AG04450 (cell line): ENCODE measurements at regions not wholly inside any gene's neighbourhood (a gene's known extent, or its start where the extent isn't known, plus 50 kb on each side); places are given as distances from the start of the nearest gene placed in this dataset.
"Not testable (repeated sequence)": the region's sequence is repeated elsewhere in the genome, so short reads cannot be mapped to it uniquely, and the experiment has no call there.

Experiments
- CTCF ChIA-PET: fragments of 300-600, 350-600 bp; formaldehyde crosslinking; extraction: SDS; loops from one replicate; lab custom pipeline; 2022; ENCODE audit warnings: antibody characterized with exemption, inconsistent platforms; lab: Charles Lee
- POLR2A ChIA-PET: fragments of 350-600 bp; formaldehyde crosslinking; extraction: SDS; loops from one replicate; lab custom pipeline; 2021; ENCODE audit warnings: antibody characterized with exemption, inconsistent platforms; lab: Yijun Ruan, JAX
- DNase-seq: peaks from one replicate; pipeline ENCODE4 v3.0.0-alpha.2; 2011; ENCODE audit warnings: low read depth, low spot score
- H3K27ac ChIP-seq: one replicate; pipeline ENCODE4 v1.5.1; 2012; ENCODE audit warnings: low read depth, low read length, control low read depth
- H3K27me3 ChIP-seq: one replicate; pipeline ENCODE4 v1.6.0; 2012; ENCODE audit warnings: low read length; ENCODE audit not compliant: control insufficient read depth, insufficient read depth
- H3K4me3 ChIP-seq: 2 replicates; pipeline ENCODE4 v1.5.1; 2011; ENCODE audit warnings: mild to moderate bottlenecking, low read depth, low read length, control low read depth
- H3K9me3 ChIP-seq: 2 replicates; pipeline ENCODE4 v1.5.1; 2012; ENCODE audit warnings: low read length; ENCODE audit not compliant: control insufficient read depth, insufficient read depth
- TF ChIP-seq, protein P1 (sequence below): IDR thresholded peaks from 2 replicates; pipeline ENCODE4 v1.5.1; 2011; ENCODE audit warnings: low read depth, low read length, control low read depth, inconsistent platforms

DNA sequence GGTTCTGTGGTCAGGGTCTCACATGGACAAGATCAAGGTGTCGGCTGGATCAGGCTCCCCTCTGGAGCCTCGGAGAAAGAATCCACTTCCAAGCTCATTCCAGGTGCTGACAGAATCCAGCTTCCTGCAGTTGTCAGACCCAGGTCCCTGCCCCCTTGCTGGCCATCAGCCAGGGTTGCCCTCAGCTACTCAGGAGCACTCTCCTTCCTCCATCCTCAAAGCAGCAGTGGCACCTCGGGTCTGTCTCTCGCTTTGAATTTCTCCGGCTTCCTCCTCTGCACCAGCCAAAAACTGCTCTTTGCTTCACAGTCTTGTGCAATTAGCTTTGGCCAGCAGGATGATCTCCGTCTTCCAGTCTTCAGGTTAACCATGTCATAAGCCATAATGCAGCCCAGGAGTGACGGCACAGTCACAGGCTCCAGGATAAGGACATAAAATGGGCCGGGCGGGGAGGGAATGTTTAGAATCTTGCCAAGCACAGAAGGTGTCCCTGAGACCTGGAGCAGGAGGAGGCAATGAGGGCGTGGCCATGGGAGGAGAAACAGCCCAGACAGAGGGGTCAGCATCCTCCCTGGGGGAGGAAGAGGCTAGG lies 79.4 kb upstream of the SLC25A33 start:
- Histone ChIP-seq H3K27ac (no peak overlapping the region), H3K9me3 (no peaks in the 10 kb centered on the region), H3K4me3 (no peak overlapping the region), H3K27me3 (peaks cover 13% of the 10 kb centered on the region)
- TF ChIP-seq, protein P1, sequence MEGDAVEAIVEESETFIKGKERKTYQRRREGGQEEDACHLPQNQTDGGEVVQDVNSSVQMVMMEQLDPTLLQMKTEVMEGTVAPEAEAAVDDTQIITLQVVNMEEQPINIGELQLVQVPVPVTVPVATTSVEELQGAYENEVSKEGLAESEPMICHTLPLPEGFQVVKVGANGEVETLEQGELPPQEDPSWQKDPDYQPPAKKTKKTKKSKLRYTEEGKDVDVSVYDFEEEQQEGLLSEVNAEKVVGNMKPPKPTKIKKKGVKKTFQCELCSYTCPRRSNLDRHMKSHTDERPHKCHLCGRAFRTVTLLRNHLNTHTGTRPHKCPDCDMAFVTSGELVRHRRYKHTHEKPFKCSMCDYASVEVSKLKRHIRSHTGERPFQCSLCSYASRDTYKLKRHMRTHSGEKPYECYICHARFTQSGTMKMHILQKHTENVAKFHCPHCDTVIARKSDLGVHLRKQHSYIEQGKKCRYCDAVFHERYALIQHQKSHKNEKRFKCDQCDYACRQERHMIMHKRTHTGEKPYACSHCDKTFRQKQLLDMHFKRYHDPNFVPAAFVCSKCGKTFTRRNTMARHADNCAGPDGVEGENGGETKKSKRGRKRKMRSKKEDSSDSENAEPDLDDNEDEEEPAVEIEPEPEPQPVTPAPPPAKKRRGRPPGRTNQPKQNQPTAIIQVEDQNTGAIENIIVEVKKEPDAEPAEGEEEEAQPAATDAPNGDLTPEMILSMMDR: no peak
- ChIA-PET CTCF (interaction anchor here (0.9 to 1.1 kb wide), 2 partner anchors 30 to 193 kb away, joined by 3 to 7 read pairs; no protein-coding TSS in a partner anchor), POLR2A (interaction anchor here (0.6 kb wide), 1 partner anchor 9 kb away, joined by 3 read pairs; no protein-coding TSS in a partner anchor)
- DNase-seq: no peak

- Histone ChIP-seq H3K27ac (no peak overlapping the region), H3K4me3 (no peak overlapping the region), H3K9me3 (no peaks in the 10 kb centered on the region), H3K27me3 (peaks cover 9% of the 10 kb centered on the region)
- no peak for DNase-seq
- ChIA-PET CTCF (interaction anchor here (2.5 kb wide), 1 partner anchor 10 kb away, joined by 14 read pairs; no protein-coding TSS in a partner anchor), POLR2A (no interaction called here)
- TF ChIP-seq, protein P1: no peak
These were observed 73.6 kb upstream of the SLC25A33 start for GRCh38 chr1:9465640-9466039.

GRCh38 chr1:9466780-9467758 lies 72.2 kb upstream of the SLC25A33 start:
- POLR2A ChIA-PET: no interaction called here
- Histone ChIP-seq H3K9me3 (no peaks in the 10 kb centered on the region), H3K27me3 (peaks cover 5% of the 10 kb centered on the region), H3K4me3 (no peak overlapping the region), H3K27ac (no peak overlapping the region)
- CTCF ChIA-PET: interaction anchor here (1.3 to 2.5 kb wide), 3 partner anchors 11 to 29 kb away, joined by 4 to 14 read pairs (median 5); no protein-coding TSS in a partner anchor
- TF ChIP-seq, protein P1: no peak
- DNase-seq: no peak

DNA sequence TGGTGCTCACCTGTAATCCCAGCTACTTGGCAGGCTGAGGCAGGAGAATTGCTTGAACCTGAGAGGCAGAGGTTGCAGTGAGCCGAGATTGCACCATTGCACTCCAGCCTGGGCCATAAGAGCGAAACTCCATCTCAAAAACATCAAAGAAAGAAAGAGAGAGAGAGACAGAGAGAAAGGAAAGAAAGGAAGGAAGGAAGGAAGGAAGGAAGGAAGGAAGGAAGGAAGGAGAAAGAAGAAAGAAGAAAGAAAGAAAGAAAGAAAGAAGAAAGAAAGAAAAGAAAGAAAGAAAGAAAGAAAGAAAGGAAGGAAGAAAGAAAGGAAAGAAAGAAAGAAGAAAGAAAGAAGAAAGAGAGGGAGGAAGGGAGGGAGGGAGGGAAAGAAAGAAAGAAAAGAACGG lies 69.4 kb upstream of the SLC25A33 start:
- H3K27ac ChIP-seq, H3K27me3 ChIP-seq, H3K9me3 ChIP-seq, H3K4me3 ChIP-seq, POLR2A ChIA-PET, DNase-seq, CTCF ChIA-PET: not testable (repeated sequence)

- peaks cover 5% of the 10 kb centered on the region for H3K27me3 ChIP-seq
- TF ChIP-seq, protein P1: no peak
- DNase-seq: no peak
- no peaks in the 10 kb centered on the region for H3K9me3 ChIP-seq
- no peak overlapping the region for H3K4me3 ChIP-seq
- H3K27ac ChIP-seq: no peak overlapping the region
- POLR2A ChIA-PET: no interaction called here
- CTCF ChIA-PET: interaction anchor here (0.8 to 2.0 kb wide), 3 partner anchors 13 to 204 kb away, joined by 3 to 7 read pairs (median 3); no protein-coding TSS in a partner anchor
These were observed 67.6 kb upstream of the SLC25A33 start for GRCh38 chr1:9471679-9472078.
